HL-60 (cell line): ENCODE measurements at regions not wholly inside any gene's neighbourhood (a gene's known extent, or its start where the extent isn't known, plus 50 kb on each side); places are given as distances from the start of the nearest gene placed in this dataset.
"Not testable (repeated sequence)": the region's sequence is repeated elsewhere in the genome, so short reads cannot be mapped to it uniquely, and the experiment has no call there.

Experiments
- DNase-seq, 2 experiments: peaks; one replicate each; pipeline ENCODE4 v3.0.0-alpha.2; 2010 to 2020; ENCODE audit warnings: low read depth in 1 of 2, low spot score in 1 of 2
- H3K27ac ChIP-seq: fragments of 250-450 bp; sonication (Bioruptor Pico); replicated peaks from 2 replicates; pipeline ENCODE4 v1.5.1; 2020; ENCODE audit warnings: mild to moderate bottlenecking, moderate library complexity
- H3K27me3 ChIP-seq: fragments of 250-450 bp; sonication (Bioruptor Pico); 2 replicates; pipeline ENCODE4 v1.5.1; 2021; ENCODE audit warnings: mild to moderate bottlenecking, moderate library complexity; ENCODE audit not compliant: insufficient read depth, poor library complexity, severe bottlenecking
- H3K4me3 ChIP-seq: replicated peaks from 2 replicates; pipeline ENCODE4 v1.5.1; 2011; ENCODE audit warnings: mild to moderate bottlenecking, control low read depth, low read length; ENCODE audit not compliant: insufficient read depth
- CTCF ChIP-seq: IDR thresholded peaks from one replicate; pipeline ENCODE4 v1.5.1; 2011; ENCODE audit warnings: low read length, control low read depth, inconsistent platforms; ENCODE audit not compliant: insufficient read depth
- GABPA ChIP-seq: IDR thresholded peaks from 2 replicates; pipeline ENCODE4 v1.6.1; 2012; ENCODE audit warnings: low read depth
- POLR2AphosphoS5 ChIP-seq: IDR thresholded peaks from 2 replicates; pipeline ENCODE4 v1.6.1; 2012; ENCODE audit warnings: low read depth
- REST ChIP-seq: IDR thresholded peaks from 2 replicates; pipeline ENCODE4 v1.6.1; 2012; ENCODE audit warnings: low read depth; ENCODE audit not compliant: insufficient replicate concordance
- SPI1 ChIP-seq: IDR thresholded peaks from 2 replicates; pipeline ENCODE4 v1.6.1; 2012; ENCODE audit warnings: low read depth, mild to moderate bottlenecking, borderline replicate concordance

GRCh38 chr13:56622840-56623239, 517.9 kb upstream of the PRR20A start:
- Histone ChIP-seq H3K27ac (no peak overlapping the region), H3K4me3 (no peak overlapping the region), H3K27me3 (no peaks in the 10 kb centered on the region)
- no peak for DNase-seq
- TF ChIP-seq SPI1: no peak
- TF ChIP-seq GABPA: no peak
- no peak for TF ChIP-seq CTCF
- no peak for TF ChIP-seq POLR2AphosphoS5
- no peak for TF ChIP-seq REST

- not testable (repeated sequence) for H3K4me3 ChIP-seq, DNase-seq, H3K27ac ChIP-seq, H3K27me3 ChIP-seq
Measured at GRCh38 chr13:56628886-56629285, 511.8 kb upstream of the PRR20A start.

- DNase-seq, H3K27me3 ChIP-seq, H3K27ac ChIP-seq, H3K4me3 ChIP-seq: not testable (repeated sequence)
Measured at GRCh38 chr13:56631060-56631459, 509.7 kb upstream of the PRR20A start.

- H3K27ac ChIP-seq: no peak overlapping the region
- DNase-seq: no peak
- H3K4me3 ChIP-seq: no peak overlapping the region
- TF ChIP-seq GABPA: no peak
- no peak for TF ChIP-seq SPI1
- no peak for TF ChIP-seq REST
- no peak for TF ChIP-seq CTCF
- no peak for TF ChIP-seq POLR2AphosphoS5
- no peaks in the 10 kb centered on the region for H3K27me3 ChIP-seq
Measured at GRCh38 chr13:56653043-56653442, 487.7 kb upstream of the PRR20A start.

GRCh38 chr13:56659041-56659471, 481.7 kb upstream of the PRR20A start:
- Histone ChIP-seq H3K4me3 (no peak overlapping the region), H3K27me3 (no peaks in the 10 kb centered on the region), H3K27ac (no peak overlapping the region)
- no peak for DNase-seq
- TF ChIP-seq SPI1: no peak
- TF ChIP-seq REST: no peak
- no peak for TF ChIP-seq CTCF
- no peak for TF ChIP-seq GABPA
- no peak for TF ChIP-seq POLR2AphosphoS5
